Fibroblast of the aortic adventitia (primary cell): ENCODE measurements at regions not wholly inside any gene's neighbourhood (a gene's known extent, or its start where the extent isn't known, plus 50 kb on each side); places are given as distances from the start of the nearest gene placed in this dataset.
"Not testable (repeated sequence)": the region's sequence is repeated elsewhere in the genome, so short reads cannot be mapped to it uniquely, and the experiment has no call there.

ENCODE experiments used
- DNase-seq: peaks from one replicate; pipeline ENCODE4 v3.0.0-alpha.2; 2010; ENCODE audit warnings: low read depth
- H3K4me3 ChIP-seq: 2 replicates; pipeline ENCODE4 v1.5.1; 2011; ENCODE audit warnings: low read depth, mild to moderate bottlenecking, control low read depth, low read length, moderate library complexity
- CTCF ChIP-seq: IDR thresholded peaks from 2 replicates; pipeline ENCODE4 v1.5.1; 2011; ENCODE audit warnings: mild to moderate bottlenecking, low read length, control low read depth, inconsistent platforms; ENCODE audit not compliant: insufficient read depth

- no peak for TF ChIP-seq CTCF
- no peak for DNase-seq
- no peak overlapping the region for H3K4me3 ChIP-seq
Measured at GRCh38 chr1:233497679-233498078, 116.2 kb upstream of the KCNK1 start.

GRCh38 chr1:233500106-233500505, 113.8 kb upstream of the KCNK1 start:
- H3K4me3 ChIP-seq: no peak overlapping the region
- DNase-seq: no peak
- no peak for TF ChIP-seq CTCF

- DNase-seq: no peak
- H3K4me3 ChIP-seq: no peak overlapping the region
- TF ChIP-seq CTCF: no peak
Measured at GRCh38 chr1:233503366-233503954, 110.4 kb upstream of the KCNK1 start.

- H3K4me3 ChIP-seq: no peak overlapping the region
- TF ChIP-seq CTCF: no peak
- DNase-seq: no peak
Measured at GRCh38 chr1:233505130-233505529, 108.8 kb upstream of the KCNK1 start.

- not testable (repeated sequence) for H3K4me3 ChIP-seq, DNase-seq
Measured at GRCh38 chr1:233505889-233506288, 108.0 kb upstream of the KCNK1 start.

- no peak for DNase-seq
- H3K4me3 ChIP-seq: no peak overlapping the region
- no peak for TF ChIP-seq CTCF
Measured at GRCh38 chr1:233509526-233509925, 104.4 kb upstream of the KCNK1 start.

- no peak for DNase-seq
- no peak for TF ChIP-seq CTCF
- H3K4me3 ChIP-seq: no peak overlapping the region
Measured at GRCh38 chr1:233512538-233512937, 101.4 kb upstream of the KCNK1 start.
